DOHH2 (cell line): ENCODE measurements at regions not wholly inside any gene's neighbourhood (a gene's known extent, or its start where the extent isn't known, plus 50 kb on each side); places are given as distances from the start of the nearest gene placed in this dataset.
"Not testable (repeated sequence)": the region's sequence is repeated elsewhere in the genome, so short reads cannot be mapped to it uniquely, and the experiment has no call there.

Experiments
- CTCF ChIP-seq: fragments of 200-600 bp; sonication (generic); IDR thresholded peaks from one replicate; pipeline ENCODE4 v1.5.1; 2014; ENCODE audit warnings: antibody characterized with exemption, mild to moderate bottlenecking, low read depth, low read length; ENCODE audit not compliant: poor library complexity, severe bottlenecking
- EZH2phosphoT487 ChIP-seq: fragments of 200-600 bp; sonication (generic); IDR thresholded peaks from 2 replicates; pipeline ENCODE4 v1.6.1; 2017; ENCODE audit warnings: borderline replicate concordance, mild to moderate bottlenecking, antibody characterized with exemption, low read length, moderate library complexity, mixed read lengths

GRCh38 chr9:104323967-104324694 lies 179.9 kb upstream of the OR13F1 start:
- not testable (repeated sequence) for TF ChIP-seq CTCF, EZH2phosphoT487
